Islet precursor cell (in vitro differentiated cells): ENCODE measurements at regions not wholly inside any gene's neighbourhood (a gene's known extent, or its start where the extent isn't known, plus 50 kb on each side); places are given as distances from the start of the nearest gene placed in this dataset.
"Not testable (repeated sequence)": the region's sequence is repeated elsewhere in the genome, so short reads cannot be mapped to it uniquely, and the experiment has no call there.

Experiments
- DNase-seq: peaks from one replicate; pipeline ENCODE4 v3.0.0-alpha.2; 2018

DNA sequence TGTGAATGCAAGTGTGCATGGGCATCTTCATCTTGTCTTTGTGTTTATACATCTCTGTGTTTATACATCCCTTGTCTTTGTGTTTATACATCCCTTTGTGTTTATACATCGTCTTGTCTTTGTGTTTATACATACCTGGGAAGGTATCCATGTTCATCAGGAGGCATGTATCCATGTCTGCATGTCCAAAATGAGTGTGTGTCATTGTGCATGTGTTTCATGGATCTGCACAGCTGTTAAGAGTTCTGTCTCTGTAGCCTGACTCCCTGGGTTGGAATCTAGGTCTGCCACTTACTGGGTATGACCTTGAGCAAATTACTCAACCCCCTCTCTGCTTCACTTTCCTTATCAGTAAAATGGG, 50.1 kb upstream of the SIRPA start:
- DNase-seq, result no peak

DNA sequence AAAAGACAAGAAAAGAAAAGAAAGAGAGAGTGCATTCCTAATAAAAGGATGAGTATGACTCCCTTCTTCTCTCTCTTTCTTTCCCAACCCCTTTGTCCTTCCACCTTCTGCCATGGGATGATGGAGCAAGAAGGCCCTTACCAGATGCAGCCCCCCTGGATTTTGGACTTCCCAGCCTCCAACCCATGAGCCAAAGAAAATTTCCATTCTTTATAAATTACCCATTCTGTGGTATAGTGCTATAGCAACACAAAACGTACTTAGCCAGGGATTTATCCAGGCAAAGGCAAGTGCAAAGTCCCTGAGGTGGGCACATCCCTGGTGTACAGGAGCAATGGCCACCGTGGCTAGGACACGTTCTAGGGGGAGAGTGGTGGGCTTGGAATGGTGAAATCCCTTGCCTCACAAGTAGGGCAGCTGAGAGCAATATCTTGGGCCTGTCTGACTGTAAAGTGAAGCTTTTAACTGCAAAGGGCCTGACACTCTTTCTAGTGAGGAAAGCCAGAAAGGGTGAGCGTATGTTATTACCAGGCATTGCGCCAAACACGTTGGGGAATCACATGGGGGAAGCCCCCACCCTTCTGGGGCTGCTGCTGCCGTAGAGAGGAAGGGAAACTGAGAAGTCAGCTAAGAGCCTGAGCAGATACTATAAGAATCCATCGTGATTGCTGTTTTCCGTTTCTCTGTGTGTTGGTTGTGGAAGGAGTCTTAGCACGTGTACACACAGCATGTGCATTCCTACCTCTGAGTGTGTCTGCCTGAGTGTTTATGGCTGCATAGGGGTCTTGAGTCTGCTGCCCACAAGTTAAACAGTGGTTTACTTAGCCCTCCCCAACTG, 50.7 kb upstream of the SIRPA start:
- no peak for DNase-seq

DNA sequence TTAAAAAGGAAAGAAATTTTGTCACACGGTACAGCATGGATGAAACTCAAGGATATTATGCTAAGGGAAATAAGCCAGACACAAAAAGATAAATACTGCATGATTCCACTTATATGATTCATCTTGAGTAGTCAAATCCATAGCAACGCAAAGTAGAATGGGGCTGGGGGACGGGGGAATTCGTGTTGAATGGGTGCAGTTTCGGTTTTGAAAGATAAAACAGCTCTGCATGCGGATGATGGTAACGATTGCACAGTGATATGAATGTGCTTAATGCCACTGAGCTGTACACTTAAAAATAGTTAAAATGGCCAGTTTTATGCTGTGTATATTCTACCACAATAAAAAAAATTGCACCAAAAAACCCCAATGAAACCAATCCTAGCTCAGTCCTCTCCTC, 52.9 kb upstream of the SIRPA start:
- DNase-seq, result no peak

DNA sequence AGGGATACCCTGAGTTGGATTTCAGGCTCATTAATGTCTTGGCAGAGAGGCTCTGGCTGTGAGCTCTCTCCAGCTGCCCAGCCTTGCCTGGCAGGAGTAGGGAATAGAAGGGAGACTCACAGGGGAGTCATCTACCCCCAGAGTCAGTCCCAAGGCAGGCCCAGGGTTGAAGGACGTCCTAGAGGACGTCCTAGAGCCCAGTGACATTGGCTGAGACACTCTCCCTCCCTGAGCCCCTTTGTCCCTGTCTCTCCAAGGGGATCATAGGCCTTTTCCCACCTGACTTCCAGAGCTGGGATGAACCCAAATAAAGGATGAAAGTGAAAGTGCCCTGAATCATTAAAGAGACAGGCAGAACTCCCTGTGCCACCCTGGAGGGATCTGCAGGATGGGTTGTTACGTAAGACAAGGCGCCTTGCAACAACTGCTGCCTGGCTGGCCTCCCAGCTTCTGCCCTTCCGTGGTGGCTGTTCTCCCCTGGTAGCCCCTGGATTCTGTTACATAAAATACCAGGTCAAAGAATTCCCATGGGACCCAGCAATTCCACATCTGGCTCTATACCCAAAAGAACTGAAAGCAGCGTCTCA, 53.6 kb upstream of the SIRPA start:
- DNase-seq, result no peak

DNA sequence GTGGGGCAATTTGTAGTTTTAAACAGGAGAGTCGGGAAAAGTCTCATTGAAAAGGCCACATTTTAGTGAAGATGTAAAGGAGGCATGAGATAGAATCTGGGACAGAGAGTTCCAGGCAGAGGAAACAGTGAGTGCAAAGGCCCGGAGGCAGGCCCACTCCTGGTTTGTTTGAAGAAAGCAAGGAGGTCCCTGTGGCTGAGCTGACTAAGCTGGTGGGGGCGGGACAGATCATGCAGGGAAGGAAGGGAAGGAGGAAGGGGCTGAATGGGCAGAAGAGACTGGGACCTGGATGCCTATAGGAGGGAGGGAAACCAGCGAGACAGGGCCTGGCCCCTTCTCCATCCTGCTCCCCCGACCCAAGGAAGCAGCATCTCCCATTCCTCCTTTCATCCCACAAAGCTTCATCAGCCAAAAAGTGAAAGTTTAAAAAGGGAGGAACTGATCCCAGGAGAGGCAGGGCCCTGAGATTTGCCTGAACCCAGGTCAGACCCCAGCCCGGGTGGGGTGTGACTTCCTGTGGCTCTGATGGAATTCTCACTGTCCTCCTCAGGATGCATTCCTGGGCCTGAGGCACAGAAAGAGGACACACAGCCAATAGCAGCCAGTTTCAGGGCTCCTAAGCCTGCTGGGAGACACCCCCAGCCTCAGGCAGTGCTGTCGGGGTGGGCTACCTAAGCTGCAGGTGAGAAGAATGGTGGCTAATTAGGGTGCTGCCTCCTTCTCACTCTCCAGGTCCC, 54.2 kb upstream of the SIRPA start:
- DNase-seq, result peak; percentile 77

DNA sequence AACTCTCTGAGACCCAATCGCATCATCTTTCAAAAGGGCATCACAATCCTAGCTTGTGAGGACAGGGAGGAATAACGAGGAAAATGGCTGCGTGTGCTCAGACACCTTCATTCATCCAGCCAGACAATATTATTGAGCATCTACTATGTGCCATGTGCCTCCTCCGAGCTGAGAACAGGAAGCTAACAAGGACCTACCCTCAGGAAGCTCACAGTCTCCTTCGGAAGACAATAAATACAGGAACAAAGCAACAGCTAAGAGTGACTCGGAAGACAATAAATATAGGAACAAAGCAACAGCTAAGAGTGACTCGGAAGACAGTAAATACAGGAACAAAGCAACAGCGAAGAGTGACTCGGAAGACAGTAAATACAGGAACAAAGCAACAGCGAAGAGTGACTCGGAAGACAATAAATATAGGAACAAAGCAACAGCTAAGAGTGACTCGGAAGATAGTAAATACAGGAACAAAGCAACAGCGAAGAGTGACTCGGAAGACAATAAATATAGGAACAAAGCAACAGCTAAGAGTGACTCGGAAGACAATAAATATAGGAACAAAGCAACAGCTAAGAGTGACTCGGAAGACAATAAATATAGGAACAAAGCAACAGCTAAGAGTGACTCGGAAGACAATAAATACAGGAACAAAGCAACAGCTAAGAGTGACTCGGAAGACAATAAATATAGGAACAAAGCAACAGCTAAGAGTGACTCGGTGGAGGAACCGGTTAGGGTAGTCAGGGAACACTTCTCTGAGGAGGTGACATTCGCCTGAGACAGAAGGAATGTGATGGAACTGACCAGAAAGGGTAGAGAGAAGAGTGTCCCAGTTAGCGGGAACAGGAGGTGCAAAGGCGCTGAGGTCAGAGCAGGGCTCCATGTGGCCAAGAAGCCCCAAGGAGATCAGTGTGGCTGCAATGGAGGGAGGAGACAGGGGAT, 55.6 kb upstream of the SIRPA start:
- DNase-seq, result not testable (repeated sequence)

DNA sequence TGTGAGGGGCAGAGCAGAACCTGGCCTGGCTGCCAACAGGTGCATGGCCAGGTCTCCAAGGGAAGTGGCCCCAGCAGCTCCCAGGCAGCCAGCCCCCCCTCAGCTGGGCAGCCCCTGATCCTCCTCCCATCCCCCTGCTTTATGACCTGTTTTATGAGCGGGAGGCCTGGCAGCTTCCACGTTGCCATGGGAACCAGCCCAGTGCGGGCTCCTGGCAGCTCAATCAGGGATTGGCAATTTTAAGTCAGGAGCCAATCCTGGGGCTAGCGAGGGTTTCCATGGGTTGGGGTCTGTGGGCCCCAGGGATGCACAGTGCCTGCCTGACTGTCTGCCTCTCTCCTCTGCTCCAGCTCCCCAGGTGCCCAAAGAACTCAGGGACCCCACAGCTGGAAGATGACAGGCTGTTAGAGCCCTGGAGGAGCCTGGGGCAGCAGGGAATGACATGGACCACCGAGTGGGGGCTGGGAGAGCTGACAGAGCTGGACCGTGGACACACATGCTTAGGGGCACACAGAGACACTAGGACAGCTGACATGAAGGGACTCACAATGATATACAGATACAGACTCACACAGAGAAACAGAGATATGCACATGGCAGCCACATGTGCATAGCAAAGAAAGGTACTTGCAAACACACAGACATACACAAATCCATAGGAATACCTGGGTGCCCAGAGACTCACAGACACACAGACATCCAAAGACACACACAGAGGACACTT, 56.5 kb upstream of the SIRPA start:
- DNase-seq, result peak; percentile 79

DNA sequence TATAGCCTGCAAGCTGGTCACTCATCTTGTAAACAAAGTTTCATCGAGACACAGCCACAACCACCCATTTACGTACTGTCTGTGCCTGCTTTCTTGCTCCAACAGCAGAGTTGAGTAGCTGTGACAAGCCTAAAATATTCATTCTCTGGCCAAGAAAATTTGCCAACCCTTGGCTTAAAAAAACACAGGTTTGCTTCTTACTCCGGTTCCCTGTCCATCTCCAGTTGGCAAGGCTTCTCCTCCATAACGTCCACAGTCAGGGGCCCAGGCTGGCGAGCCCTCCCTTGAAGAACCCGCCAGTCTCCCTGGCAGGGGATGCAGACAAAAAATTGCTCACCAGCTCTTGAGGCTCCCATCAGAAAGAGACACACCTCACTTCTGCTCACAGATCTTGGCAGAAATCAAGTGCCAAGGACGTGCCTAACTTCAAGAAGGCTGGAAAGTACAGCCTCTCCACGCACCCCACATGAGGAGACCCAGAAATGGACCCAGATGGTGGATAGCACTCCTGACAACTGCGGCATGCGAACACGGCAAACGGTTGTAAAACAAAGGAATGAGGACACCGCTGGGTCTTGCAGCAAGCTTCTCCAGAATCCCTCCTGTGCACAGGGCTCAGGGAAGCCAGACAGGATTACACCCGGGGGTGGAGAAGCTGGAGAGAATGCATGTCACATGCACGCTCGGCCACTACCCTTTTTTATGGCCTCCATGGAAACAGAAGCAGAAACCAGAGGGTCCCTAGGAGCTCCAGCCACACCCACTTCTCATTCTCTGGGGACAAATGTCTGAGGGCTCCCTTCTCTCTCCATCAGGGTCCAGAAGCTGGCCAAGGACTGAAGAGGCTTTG, 59.8 kb upstream of the SIRPA start:
- DNase-seq, result no peak

DNA sequence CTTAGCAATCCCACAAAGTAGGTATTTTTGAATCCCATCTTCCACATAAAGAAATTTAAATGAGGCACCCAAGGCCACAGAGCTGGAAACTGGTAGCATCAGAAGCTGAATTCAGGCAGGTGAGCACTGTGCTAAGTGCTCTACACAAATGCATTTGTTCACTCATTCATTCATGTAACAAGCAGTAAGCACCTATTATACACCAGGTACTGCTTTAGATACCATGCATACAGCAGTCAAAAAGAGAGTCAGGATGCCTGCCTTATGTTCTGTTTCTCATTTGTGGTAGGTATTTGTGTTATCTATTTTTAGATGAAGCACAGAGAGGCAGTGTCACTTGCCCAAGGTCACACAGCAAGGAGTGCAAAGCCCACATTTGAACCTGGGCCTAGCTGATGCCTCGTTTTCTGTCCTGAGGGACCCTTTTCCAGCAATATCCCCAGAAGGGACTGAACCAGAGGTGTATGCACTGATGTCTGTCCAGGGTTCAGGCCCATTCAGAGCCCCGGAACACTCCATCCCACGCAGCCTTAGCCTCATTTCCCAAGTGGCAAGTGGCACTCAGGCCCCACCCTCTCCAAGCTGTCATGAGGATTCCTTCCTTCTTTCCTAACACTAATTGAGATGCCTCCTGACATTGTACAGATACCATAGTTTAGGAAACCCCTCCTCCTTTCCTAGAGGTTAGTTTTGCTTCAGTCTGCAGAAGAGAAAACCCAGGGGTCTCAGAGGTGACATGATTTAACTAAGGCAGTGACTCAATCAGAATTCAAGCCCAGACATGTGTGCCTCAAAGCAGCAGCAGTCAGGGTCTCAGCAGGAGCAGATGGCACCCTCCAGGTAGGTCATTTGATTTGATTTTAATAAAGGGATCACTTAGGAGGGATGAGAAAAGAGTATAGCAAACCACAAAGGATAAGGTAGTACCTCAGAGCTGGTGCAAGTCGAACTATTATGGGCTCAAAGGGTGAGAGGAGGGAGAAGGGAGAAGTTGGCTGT, 61.2 kb upstream of the SIRPA start:
- peak; percentile 69 for DNase-seq

DNA sequence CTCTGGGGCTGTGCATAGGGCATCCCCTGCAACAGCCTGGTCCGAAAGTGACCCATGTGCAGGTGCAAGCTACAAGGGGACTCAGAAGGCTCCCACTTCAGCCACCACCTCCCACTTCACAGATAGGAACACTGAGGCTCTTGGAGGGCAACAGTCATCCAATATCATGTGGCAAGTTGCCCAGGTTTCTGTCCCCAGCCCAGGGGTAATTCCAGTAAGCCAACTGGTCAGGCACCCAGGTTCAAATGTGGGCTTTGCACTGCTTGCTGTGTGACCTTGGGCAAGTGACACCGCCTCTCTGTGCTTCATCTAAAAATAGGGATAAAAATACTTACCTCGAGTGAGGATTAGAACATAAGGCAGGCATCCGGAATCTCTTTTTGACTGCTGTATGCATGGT, 62.0 kb upstream of the SIRPA start:
- no peak for DNase-seq

DNA sequence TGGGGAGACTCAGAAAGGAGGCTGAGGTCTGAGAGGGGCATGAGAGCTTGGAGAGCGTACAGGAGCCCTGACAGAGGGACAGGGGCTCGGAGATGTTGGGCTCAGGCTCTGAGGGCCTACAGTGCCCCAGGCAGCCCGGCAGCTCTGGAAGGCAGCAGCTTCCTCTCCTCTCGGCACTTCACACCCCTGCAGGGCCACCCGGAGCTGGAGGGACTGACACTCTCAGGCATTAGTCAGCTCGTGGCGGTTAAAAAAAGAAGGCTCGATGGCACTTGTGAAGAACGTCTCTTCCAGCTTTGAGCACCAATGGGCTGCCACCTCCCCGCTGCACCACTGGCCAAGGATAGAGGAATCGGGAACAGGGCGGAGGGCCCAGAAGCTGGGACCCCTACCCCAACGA, 62.6 kb upstream of the SIRPA start:
- DNase-seq, result peak; percentile 80

DNA sequence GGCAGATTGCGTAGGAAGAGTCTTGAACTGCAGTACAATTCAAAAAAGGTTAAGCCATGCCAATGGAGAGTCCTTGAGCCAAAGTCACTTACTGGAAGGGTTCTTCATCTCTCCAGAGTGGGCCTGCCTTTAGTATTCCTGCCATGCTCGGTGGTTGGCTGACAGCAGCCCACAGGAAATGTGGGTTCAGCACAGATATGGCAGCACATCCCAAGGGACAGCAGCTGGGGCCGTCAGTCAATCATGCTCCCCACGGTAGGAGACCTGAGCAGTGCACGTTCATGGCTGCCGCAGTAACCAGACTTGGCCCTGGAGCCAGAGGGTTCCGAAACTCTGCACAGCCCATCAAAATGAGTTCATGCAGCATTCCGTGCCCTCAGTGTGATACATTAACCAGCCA, 63.6 kb upstream of the SIRPA start:
- no peak for DNase-seq

DNA sequence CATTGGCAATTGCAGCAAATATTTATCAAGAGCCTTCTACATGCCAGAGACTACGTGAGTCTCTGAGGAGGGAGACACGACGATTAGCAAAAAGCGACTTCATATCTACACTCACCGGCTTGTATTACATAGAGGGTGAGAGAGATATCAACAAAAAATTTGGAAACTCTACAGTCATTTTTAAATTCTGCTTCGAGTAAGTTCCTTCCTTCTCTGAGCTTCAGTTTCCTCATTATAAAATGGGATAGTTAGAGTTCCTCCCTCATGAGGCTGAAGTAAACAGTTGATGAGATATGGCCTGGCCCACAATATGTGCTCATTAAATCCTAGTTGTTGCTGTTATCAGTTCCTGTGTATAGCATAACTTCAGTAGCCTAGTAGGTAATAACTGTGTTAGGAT, 64.1 kb upstream of the SIRPA start:
- DNase-seq, result no peak

DNA sequence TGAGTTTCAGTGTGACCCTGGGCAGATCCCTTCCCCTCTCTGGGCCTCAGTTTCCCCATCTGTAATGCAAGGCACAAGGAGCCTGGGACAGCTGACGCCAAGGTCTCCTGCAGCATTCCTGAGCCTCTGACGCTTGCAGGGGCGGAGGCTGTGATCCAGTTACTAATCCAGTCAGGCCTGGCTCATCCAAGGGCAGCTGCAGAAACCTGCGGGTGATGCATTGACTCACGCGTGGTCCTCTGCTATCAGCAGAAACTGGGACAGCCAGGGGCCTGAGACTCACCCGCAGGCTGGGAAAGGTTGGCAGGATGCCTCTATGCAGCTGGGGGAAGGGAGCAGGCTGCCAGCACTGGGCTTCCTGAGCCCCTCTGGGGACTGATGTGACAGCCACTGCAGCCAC, 65.0 kb upstream of the SIRPA start:
- DNase-seq, result peak; percentile 88

DNA sequence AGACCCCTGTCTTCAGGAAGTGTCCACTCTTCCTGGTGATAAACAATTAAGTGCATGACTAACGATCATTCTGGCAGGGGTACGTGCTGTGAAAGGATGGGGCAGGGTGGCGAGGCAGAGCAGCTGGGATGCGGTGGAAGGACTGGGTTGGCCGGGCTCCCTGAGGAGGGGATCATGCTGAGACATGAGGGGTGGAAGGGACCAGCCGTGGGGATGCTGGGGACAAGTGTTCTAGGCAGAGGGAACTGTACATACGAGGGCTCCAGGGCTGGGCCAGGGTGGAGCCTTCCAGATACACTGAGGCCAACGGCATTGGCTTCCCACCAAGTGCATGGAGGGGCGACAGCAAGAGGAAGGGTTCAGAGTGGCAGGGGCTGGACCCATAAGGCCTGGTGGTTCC, 65.7 kb upstream of the SIRPA start:
- no peak for DNase-seq

DNA sequence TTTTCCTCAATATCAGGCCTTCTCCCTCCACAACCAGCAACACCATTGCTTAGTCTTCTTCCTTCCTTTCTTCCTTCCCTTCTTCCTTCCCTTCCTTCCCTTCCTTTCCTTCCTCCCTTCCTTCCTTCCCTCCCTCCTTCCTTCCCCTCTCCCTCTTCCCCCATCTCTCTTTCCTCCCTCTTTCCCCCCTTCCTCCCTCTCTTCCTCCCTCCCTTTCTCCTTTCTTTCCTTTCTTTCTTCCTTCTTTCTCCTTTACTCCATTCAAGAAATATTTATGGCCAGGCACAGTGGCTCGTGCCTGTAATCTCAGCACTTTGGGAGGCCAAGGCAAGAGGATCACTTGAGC, 66.4 kb upstream of the SIRPA start:
- no peak for DNase-seq

DNA sequence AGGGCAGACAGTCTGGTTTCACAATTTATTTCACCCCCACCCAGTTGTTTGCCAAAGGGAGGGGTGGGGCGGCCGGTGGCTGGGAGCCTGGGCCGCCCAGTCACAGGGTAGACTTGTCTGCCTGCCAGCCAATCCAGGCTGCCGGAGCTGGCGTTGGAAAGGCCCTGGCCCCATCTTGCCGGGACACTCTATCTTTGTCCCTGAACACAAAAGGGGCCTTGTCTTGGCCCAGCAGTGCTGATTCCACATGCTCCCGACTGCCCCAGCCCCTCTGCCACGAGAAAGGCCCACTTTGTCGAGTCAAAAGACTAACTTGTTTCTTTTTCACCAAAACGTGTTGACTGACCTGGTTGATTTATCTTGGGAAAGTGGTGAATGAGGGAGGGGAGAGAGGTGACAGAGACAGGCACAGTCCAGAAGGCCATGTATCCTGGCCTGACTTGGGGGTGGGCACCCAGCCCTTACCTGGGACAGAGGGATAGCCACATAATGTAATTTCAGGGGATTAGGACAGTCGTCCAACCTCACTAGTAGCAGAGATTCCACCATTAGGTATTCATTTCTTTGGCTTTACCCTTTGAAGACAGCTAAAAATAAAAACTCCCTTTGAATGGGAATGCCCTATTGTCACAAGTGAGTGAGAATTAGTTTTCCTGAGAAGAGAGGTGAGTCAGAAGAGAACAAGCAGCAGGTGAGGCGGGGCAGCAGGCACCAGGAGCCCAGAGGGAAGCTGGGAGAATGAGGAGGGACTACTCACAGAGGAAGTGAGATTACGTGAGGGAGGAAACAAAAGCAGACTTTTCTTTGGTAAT, 67.0 kb upstream of the SIRPA start:
- peak; percentile 94 for DNase-seq

DNA sequence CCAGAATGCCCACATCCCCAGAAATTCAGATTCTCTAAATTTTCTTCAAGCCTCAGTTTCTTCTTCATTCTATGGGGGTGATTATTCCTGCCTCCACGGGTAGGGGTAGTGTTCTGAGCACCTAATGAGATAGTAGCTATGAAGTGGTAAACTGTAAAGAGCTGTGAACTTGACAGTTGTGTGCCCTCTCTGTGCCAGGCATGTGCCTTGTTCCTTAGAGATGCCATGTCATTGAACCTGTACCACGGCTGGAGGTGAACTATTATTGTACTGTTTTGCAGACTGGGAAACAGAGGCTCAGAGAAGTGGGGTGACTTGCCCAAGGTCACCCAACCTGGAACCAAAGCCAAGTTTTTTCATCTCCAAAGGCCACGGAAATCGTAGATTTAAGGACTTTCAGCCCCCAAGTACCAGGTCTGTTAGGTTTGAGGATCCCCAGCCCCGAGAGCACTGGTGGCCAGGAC, 67.7 kb upstream of the SIRPA start:
- DNase-seq, result no peak

DNA sequence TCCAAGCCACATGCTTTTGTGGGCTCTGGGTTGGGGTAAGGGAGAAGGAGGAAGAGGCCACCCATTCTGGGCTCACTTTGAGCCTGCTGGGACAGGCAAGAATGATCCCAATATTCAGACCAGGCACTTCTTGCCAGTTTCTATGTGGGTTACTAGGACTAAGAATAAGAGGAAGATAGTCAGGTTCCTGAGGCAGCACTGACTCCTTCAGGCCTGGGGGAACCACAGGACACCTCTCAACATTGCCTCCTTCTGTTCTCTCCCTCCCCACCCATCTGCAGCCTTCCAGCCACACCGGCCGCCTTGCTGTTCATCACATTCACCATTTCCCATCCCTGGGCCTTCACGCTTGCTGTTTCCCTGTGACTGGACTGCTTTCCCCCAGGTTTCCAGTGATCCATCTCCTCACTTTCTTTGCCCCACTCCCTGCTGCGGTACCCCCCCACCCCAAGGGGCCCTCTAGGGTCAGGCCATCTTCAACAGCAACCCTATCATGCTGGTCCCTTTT, 69.2 kb upstream of the SIRPA start:
- DNase-seq, result no peak
